ENCODE measurements at regions not wholly inside any gene's neighbourhood (a gene's known extent, or its start where the extent isn't known, plus 50 kb on each side); places are given as distances from the start of the nearest gene placed in this dataset.

GRCh38 chr18:70415823-70416488 is 127.1 kb downstream of the SOCS6 start:
- TF ChIP-seq, protein P1, sequence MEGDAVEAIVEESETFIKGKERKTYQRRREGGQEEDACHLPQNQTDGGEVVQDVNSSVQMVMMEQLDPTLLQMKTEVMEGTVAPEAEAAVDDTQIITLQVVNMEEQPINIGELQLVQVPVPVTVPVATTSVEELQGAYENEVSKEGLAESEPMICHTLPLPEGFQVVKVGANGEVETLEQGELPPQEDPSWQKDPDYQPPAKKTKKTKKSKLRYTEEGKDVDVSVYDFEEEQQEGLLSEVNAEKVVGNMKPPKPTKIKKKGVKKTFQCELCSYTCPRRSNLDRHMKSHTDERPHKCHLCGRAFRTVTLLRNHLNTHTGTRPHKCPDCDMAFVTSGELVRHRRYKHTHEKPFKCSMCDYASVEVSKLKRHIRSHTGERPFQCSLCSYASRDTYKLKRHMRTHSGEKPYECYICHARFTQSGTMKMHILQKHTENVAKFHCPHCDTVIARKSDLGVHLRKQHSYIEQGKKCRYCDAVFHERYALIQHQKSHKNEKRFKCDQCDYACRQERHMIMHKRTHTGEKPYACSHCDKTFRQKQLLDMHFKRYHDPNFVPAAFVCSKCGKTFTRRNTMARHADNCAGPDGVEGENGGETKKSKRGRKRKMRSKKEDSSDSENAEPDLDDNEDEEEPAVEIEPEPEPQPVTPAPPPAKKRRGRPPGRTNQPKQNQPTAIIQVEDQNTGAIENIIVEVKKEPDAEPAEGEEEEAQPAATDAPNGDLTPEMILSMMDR (IDR thresholded peaks at IDR 0.05; ENCODE audit: insufficient read depth, low read length, severe bottlenecking) = no peak
- no peak for FAIRE-seq
- Histone ChIP-seq H3K27me3 (ENCODE audit: control insufficient read depth, insufficient read depth, low read length) (no peaks in the 10 kb centered on the region), H3K36me3 (ENCODE audit: control insufficient read depth, insufficient read depth, low read length) (no peaks in the 10 kb centered on the region), H3K4me3 (ENCODE audit: low read depth, low read length) (no peak overlapping the region)
- DNase-seq (ENCODE audit: low read depth) = peak; percentile 77

DNA sequence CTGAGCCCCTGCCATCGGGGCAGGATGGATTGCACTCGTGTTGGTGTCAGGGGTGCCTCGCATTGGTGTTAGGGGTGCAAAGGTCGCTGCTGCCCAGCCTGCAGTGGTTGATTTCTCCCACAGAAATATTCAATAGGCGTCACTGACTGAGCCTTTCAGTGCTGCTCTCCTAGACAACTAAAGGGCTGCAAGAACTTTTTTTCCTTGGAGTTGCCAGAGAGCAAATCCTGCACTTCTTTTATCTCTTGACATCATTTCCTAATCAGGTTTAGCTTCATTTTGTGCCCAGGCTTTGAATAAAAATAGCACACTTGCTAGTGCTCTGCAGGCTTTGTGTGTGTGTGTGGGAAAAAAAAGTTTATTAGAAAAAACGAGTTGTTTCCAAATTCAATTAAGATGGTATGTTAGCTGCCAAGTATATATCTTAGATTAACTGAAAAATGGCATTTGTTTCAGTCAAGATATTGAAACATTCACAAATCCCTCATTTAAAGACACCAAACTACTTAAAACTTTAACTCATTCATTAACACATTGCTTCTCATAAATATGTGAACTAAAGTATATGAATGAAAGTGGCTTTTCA is 125.6 kb downstream of the SOCS6 start:
- Histone ChIP-seq H3K27me3 (ENCODE audit: control insufficient read depth, insufficient read depth, low read length) (no peaks in the 10 kb centered on the region), H3K36me3 (ENCODE audit: control insufficient read depth, insufficient read depth, low read length) (no peaks in the 10 kb centered on the region), H3K4me3 (ENCODE audit: low read depth, low read length) (no peak overlapping the region)
- FAIRE-seq (no peak), DNase-seq (ENCODE audit: low read depth) (no peak)
- TF ChIP-seq, protein P1 (IDR thresholded peaks at IDR 0.05; ENCODE audit: insufficient read depth, low read length, severe bottlenecking) = no peak

DNA sequence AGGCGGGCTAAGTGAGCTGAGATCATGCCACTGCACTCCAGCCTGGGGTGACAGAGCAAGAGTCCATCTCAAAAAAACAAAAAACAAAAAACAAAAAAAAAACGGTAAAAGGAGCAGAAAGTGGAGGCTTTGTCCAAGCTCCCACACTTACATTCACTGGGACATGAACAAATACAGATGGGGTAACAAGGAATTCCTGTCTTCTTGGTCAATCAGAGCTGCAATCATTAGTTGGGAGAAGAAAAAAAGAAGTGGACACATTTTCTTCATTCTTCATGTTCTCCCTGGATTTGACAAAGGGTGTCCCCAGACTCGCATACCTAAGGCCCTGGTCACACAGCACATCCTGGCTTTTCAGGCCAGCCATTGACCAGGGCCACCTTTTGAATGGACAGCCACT is 124.6 kb downstream of the SOCS6 start:
- TF ChIP-seq, protein P1 (IDR thresholded peaks at IDR 0.05; ENCODE audit: insufficient read depth, low read length, severe bottlenecking) = no peak
- no peak overlapping the region for H3K4me3 ChIP-seq (ENCODE audit: low read depth, low read length)
- no peaks in the 10 kb centered on the region for H3K27me3 ChIP-seq (ENCODE audit: control insufficient read depth, insufficient read depth, low read length)
- DNase-seq (ENCODE audit: low read depth) = no peak
- H3K36me3 ChIP-seq (ENCODE audit: control insufficient read depth, insufficient read depth, low read length) = no peaks in the 10 kb centered on the region
- no peak for FAIRE-seq

- Histone ChIP-seq H3K36me3 (ENCODE audit: control insufficient read depth, insufficient read depth, low read length) (no peaks in the 10 kb centered on the region), H3K27me3 (ENCODE audit: control insufficient read depth, insufficient read depth, low read length) (no peaks in the 10 kb centered on the region), H3K4me3 (ENCODE audit: low read depth, low read length) (no peak overlapping the region)
- TF ChIP-seq, protein P1 (IDR thresholded peaks at IDR 0.05; ENCODE audit: insufficient read depth, low read length, severe bottlenecking) = no peak
- FAIRE-seq = no peak
- no peak for DNase-seq (ENCODE audit: low read depth)
Observed at GRCh38 chr18:70411876-70412435, 123.1 kb downstream of the SOCS6 start.

DNA sequence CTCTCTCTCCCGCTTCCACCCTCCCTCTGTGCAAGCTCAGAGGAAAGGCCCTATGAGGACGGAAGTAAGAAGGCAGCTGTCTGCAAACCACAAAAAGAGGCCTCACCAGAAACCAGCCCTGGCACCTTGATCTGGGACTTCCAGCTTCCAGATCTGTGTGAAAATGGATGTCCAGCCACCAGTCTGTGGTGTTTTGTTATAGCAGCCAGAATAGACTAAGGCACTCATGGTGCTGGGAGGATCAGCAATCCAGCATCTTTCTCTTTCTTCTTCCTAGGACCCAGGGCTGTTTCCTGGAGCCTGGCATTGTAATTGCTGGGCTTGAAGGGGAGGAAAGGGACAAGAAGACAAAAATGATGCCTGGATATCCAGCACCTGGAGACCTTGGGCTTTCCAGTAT is 122.5 kb downstream of the SOCS6 start:
- TF ChIP-seq, protein P1 (IDR thresholded peaks at IDR 0.05; ENCODE audit: insufficient read depth, low read length, severe bottlenecking) = no peak
- no peak overlapping the region for H3K4me3 ChIP-seq (ENCODE audit: low read depth, low read length)
- H3K27me3 ChIP-seq (ENCODE audit: control insufficient read depth, insufficient read depth, low read length) = no peaks in the 10 kb centered on the region
- FAIRE-seq = no peak
- DNase-seq (ENCODE audit: low read depth) = no peak
- H3K36me3 ChIP-seq (ENCODE audit: control insufficient read depth, insufficient read depth, low read length) = no peaks in the 10 kb centered on the region
